Activated CD4-positive, alpha-beta T cell treated with anti-CD3 and anti-CD28 coated beads for 24 hours (primary cell): ENCODE measurements at regions not wholly inside any gene's neighbourhood (a gene's known extent, or its start where the extent isn't known, plus 50 kb on each side); places are given as distances from the start of the nearest gene placed in this dataset.
"Not testable (repeated sequence)": the region's sequence is repeated elsewhere in the genome, so short reads cannot be mapped to it uniquely, and the experiment has no call there.

ENCODE experiments used
- DNase-seq, 2 donors: peaks; one replicate each; pipeline ENCODE4 v3.0.0-alpha.2; 2020; ENCODE audit warnings: low read depth in 2 of 2

DNA sequence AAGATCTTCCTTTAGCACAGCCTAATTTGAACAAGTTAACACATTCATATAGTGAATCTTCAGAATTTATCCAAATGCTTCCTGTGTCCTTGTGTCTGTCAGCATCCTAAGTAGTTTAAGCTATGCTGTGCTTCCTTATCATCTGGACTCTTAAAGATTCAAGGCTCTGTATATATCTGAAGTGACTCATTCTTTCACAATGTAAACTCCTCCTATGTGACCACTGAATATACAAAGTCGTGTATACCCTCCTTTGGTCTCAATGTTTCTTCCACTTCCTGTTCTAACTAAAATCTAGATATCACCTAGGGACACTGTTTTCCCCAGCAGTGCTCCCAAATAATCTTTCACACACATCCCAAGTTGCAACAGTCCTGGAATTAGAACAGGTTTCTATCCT is 935.7 kb upstream of the NUDT12 start:
- no peak for DNase-seq

GRCh38 chr5:104494083-104494482 is 931.5 kb upstream of the NUDT12 start:
- DNase-seq = no peak

DNA sequence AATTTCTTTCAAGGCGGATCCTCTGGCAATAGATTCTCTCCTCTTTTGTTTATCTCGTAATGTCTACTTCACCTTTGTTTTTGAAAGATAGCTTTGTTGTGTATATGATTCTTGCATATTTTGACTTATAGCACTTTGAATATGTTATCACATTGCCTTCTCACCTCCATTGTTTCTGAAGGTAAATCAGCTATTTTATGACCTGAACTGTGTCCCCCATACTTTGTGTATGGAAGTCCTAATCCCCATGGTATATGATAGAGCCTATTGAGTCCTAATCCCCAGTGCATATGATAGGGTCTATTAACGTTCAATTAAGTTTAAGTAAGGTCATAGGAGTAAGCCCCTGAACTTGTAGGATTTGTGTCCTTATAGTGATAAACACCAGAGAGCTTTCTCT is 910.2 kb upstream of the NUDT12 start:
- DNase-seq = no peak

DNA sequence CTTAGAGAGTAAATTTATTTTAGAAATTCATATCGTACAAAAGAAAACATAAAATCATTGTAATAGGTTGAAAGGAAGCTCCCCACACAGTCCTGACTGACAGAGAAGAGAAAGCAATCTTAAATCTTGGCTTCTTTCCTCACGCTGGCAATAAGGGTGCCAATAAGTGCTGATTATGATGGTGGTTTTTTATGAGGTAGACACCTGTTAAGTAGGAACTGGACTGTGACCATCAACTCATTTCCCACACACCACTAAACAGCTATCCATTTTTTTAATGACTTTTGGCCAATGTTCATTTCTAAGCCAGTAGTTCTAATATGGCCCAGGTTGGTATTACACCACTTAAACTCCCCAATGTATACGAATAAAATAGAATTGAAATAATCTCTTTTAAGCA is 893.5 kb upstream of the NUDT12 start:
- DNase-seq = no peak

GRCh38 chr5:104452550-104452949 is 890.0 kb upstream of the NUDT12 start:
- no peak for DNase-seq

GRCh38 chr5:104451911-104452310 is 889.3 kb upstream of the NUDT12 start:
- DNase-seq = not testable (repeated sequence)

DNA sequence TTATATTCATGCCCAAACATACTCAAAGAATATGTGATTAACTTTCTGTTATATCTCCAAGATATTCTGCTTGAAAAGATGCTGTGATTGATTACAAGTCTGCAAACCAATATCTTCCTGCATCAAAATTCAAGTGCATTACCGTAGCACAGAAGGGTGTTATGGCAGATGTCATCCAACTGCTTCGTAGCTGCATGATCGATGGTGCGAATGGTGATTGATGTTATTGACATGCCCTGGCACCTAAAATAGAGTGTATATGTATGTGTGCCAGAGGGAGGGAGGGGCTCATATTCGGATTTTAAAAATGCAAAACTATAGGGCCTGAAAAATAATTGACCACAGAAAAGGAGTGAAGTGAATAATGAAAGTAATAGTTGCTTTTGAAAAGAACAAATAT is 882.1 kb upstream of the NUDT12 start:
- DNase-seq = no peak

GRCh38 chr5:104443706-104444105 is 881.1 kb upstream of the NUDT12 start:
- no peak for DNase-seq

DNA sequence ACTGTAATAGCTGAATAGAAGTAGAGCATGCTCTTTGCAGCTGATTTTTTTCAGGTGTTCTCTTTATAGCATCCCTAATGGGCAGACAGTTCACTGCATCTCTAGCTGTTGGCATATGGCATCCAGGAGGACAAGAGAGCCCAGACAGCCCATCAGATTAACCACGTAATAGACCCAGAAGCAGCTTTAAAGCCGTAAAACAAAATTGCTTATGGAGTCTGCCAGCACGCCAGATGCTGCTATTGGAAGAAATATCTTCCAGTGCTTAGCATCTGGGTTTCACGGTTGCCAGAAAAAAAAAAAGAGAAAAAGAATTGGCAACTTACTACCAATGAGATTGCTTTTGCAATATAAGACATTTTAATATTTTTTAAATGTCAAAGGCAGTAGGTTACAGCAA is 869.4 kb upstream of the NUDT12 start:
- no peak for DNase-seq

- DNase-seq = no peak
Observed at GRCh38 chr5:104431002-104431620, 868.5 kb upstream of the NUDT12 start.

- DNase-seq = no peak
Observed at GRCh38 chr5:104429911-104430310, 867.3 kb upstream of the NUDT12 start.

DNA sequence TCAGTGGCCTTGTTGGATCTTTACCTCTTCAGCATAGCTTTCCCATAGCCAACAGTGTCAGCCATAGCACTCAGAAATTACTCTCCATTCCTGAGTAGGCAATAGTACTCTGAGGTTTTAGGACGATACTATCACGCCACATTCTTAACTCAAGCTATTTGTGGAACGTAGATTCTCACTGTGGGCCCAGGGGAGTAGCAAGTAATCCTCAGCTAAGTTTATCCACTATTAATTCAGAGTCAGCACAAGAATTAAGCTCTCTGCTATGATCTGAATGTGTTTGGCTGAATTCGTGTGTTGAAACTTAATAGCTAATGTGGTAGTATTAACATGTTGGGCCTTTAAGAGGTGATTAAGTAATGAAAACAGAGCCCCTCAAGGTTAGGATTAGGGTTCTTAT is 858.8 kb upstream of the NUDT12 start:
- DNase-seq = no peak

DNA sequence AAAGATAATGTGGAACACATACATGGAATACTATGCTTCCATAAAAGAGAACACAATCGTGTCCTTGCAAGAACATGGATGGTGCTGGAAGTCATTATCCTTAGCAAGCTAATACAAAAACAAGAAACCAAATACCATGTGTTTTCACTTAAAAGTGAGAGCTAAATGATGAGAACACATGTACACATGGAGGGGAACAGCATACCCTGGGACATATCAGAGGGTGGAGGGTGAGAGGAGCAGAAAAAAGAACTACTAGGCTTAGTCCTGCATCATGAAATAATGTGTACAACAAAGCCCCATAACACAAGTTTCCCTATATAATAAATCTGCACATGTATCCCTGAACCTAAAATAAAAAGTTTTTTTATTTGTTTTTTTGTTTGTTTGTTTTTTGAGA is 855.5 kb upstream of the NUDT12 start:
- no peak for DNase-seq

DNA sequence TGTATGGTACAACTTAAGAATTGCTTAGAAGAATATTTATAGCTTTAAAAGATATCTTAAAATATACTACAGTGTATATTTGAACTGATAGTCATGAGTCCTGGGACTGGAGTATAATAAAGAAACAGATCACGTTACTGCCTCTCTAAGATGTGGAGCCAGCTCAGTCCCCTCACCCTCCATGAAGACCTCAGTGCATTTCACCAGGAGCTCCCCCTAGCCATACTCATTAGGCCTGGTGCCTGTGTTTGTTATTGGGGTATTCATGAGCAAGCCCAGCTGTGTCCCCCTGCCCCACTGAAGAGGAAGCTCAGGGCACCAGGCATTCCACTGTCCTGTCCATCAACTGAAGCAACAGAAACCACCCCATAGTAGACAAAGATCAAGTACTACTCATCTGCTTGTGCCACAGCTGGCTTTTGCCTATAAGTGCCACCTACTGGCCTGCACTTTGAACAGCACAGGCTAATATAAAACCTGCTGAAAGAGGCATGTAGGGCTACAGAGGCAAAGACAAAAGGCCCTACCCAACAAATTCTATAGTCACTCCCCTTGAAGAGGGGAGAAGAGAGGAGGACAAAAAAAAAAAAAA is 850.2 kb upstream of the NUDT12 start:
- no peak for DNase-seq

DNA sequence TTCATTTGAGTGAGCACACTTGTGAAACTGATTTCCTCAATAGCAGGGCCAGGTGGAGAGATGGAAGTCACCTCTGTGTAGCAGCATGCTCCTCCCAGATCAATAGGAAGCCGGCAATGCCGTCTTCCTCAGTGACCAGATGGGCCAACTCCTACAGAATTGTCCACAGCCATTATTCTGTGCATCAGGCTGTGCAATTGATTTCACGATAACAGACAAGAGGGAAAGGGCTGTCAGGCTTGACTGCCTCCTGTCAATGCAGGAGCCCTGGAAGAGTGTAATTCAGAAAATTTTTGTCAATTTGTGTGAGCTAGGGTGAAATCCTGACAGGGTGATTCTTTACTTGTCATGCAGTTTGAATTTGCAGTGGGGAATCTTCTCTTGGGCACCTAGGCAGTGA is 838.4 kb upstream of the NUDT12 start:
- DNase-seq = no peak

DNA sequence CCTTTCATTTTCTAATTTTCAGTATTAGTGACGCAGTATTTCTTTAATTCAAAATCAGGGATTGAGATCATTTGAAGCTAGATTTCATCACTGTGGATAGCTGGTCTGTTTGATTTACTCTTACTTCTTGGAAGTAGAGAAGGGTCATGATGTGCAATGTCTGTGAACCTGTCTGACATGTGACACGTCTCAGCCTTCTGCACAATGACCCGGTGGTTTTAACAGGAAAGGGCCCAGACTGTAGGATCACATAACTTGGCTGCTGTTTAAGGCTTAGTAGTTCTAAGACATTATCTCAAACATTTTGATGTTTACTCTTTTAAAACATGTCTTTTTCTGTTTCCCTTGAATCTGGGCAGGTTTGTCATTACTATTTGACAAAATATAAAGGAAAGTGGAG is 823.3 kb upstream of the NUDT12 start:
- DNase-seq = no peak

DNA sequence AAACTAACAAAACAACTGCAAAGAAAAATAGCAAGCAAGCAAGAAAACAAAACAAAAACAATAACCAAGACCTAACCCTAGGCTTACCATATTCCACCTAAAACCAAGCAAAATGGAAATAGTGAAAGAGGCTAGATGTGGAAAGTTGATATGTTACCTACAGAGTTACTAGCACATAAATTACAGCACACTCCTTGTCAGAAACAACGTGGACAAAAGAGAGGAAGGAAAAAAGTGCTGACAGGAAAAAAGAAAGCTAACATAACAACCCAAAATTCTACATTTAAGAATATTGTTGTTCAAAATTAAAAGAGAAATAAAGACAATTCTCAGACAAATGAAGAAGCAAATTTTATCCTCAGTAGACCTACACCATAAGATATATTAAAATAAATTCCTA is 812.8 kb upstream of the NUDT12 start:
- DNase-seq = no peak

DNA sequence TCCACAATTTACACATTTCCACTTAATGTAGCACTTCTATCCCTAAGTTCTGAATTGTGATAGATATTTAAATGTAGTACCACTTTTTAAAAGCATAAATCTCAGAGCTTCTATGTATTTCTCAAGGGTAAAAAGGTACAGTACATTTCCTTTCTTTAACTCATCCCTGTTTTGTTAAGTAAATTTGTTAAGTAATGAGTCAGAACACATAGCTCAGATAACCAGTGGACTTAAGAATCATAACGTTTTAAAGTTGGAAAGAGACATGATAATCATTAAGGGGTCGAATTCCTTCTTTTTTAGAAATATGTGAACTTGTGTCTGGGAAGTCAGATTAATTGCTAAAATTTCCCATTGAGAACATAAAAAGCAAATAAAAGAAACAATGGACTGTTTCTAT is 810.2 kb upstream of the NUDT12 start:
- no peak for DNase-seq

- DNase-seq = no peak
Observed at GRCh38 chr5:104372376-104372775, 809.8 kb upstream of the NUDT12 start.

DNA sequence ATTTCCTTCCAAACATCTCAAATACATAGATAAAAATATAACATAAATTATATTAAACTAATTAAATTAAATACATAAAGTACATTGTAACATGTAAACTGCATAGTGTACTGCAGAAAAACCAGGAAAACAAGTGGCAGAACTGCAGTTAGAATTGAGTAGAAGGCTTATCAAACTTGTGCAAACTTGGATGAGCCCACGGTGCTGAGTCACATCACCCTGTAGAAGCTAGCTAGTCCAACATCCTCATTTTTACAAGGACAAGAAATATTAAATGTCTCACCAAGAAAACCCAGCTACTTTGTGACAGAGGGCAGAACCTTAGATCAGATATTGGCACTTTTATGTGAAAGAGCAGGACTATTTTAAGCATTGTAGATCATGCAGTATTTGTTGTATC is 807.9 kb upstream of the NUDT12 start:
- no peak for DNase-seq

- no peak for DNase-seq
Observed at GRCh38 chr5:104367978-104368377, 805.4 kb upstream of the NUDT12 start.

DNA sequence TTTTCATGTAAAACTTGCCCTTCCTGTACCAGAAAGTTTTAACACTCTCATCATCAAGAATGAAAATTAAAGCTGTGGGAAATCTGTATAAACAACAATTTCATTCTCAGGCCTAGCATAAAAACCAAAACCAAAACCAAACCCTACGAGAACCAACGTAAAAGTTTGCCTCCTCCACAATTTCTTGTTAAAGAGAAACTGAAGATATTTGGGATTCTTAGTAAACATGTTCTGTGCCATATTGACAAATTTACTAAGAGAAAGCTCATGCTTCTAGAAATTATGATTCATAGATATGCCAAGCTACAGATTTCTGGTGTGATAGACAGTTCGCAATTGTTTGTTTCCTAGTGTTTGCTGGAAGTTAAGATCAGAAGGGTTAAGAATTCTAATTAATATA is 801.0 kb upstream of the NUDT12 start:
- no peak for DNase-seq

- no peak for DNase-seq
Observed at GRCh38 chr5:104361932-104362331, 799.3 kb upstream of the NUDT12 start.

- no peak for DNase-seq
Observed at GRCh38 chr5:104355350-104355749, 792.8 kb upstream of the NUDT12 start.
